IPS DF 4.7 (cell line): ENCODE measurements at regions not wholly inside any gene's neighbourhood (a gene's known extent, or its start where the extent isn't known, plus 50 kb on each side); places are given as distances from the start of the nearest gene placed in this dataset.
"Not testable (repeated sequence)": the region's sequence is repeated elsewhere in the genome, so short reads cannot be mapped to it uniquely, and the experiment has no call there.

Source experiments
- DNase-seq: peaks from one replicate; pipeline ENCODE4 v3.0.0-alpha.2; 2013; ENCODE audit warnings: low spot score; ENCODE audit errors: extremely low read depth

GRCh38 chr7:19537942-19538401 is 170.9 kb downstream of the POLR1F start:
- no peak for DNase-seq

- DNase-seq: no peak
Measured at GRCh38 chr7:19533266-19533665, 175.6 kb downstream of the POLR1F start.

GRCh38 chr7:19530852-19531251 is 178.0 kb downstream of the POLR1F start:
- DNase-seq: no peak

GRCh38 chr7:19530261-19530660 is 178.6 kb downstream of the POLR1F start:
- DNase-seq: no peak

GRCh38 chr7:19526639-19527038 is 182.2 kb downstream of the POLR1F start:
- no peak for DNase-seq

GRCh38 chr7:19522486-19522885 is 186.4 kb downstream of the POLR1F start:
- no peak for DNase-seq

GRCh38 chr7:19520392-19520791 is 188.4 kb downstream of the POLR1F start:
- no peak for DNase-seq

GRCh38 chr7:19519443-19520021 is 189.3 kb downstream of the POLR1F start:
- no peak for DNase-seq

GRCh38 chr7:19517546-19517945 is 191.3 kb downstream of the POLR1F start:
- DNase-seq: not testable (repeated sequence)

GRCh38 chr7:19508821-19509220 is 200.0 kb downstream of the POLR1F start:
- DNase-seq: no peak

- no peak for DNase-seq
Measured at GRCh38 chr7:19508124-19508523, 200.7 kb downstream of the POLR1F start.

- DNase-seq: no peak
Measured at GRCh38 chr7:19491821-19492452, 216.9 kb downstream of the POLR1F start.

- DNase-seq: no peak
Measured at GRCh38 chr7:19491371-19491770, 217.5 kb downstream of the POLR1F start.

GRCh38 chr7:19489162-19489820 is 219.5 kb downstream of the POLR1F start:
- no peak for DNase-seq

GRCh38 chr7:19488056-19488455 is 220.8 kb downstream of the POLR1F start:
- no peak for DNase-seq

- DNase-seq: no peak
Measured at GRCh38 chr7:19482628-19483027, 226.2 kb downstream of the POLR1F start.

GRCh38 chr7:19480383-19480782 is 228.5 kb downstream of the POLR1F start:
- no peak for DNase-seq

GRCh38 chr7:19470031-19470430 is 238.8 kb downstream of the POLR1F start:
- DNase-seq: no peak

- DNase-seq: no peak
Measured at GRCh38 chr7:19465861-19466260, 243.0 kb downstream of the POLR1F start.

- no peak for DNase-seq
Measured at GRCh38 chr7:19464751-19465150, 244.1 kb downstream of the POLR1F start.

GRCh38 chr7:19464241-19464640 is 244.6 kb downstream of the POLR1F start:
- no peak for DNase-seq

GRCh38 chr7:19463581-19463980 is 245.3 kb downstream of the POLR1F start:
- DNase-seq: no peak

GRCh38 chr7:19455623-19456022 is 253.2 kb downstream of the POLR1F start:
- DNase-seq: no peak
